A549 (cell line): ENCODE measurements at regions not wholly inside any gene's neighbourhood (a gene's known extent, or its start where the extent isn't known, plus 50 kb on each side); places are given as distances from the start of the nearest gene placed in this dataset.

Experiments
- ATAC-seq, 2 experiments: fragments of 200-7000 bp in 1 of 2; fragments of >200 bp in 1 of 2; cut with Nextera tagmentation in 1 of 2; cut with Tn5 transposase in 1 of 2; 3 replicates each; pipeline versions ENCODE4 v1.8.0 to v1.9.1; 2018 to 2020; ENCODE audit warnings: mild to moderate bottlenecking in 1 of 2, moderate library complexity in 1 of 2
- CTCF ChIA-PET: fragments of 300-600 bp; sonication (Branson Sonifier 250); formaldehyde crosslinking; extraction: SDS; loops from one replicate; lab custom pipeline; 2021; ENCODE audit warnings: antibody characterized with exemption, inconsistent platforms; lab: Yijun Ruan, JAX
- POLR2A ChIA-PET: fragments of 350-600 bp; formaldehyde crosslinking; extraction: SDS; loops from one replicate; lab custom pipeline; 2021; ENCODE audit warnings: antibody characterized with exemption, inconsistent platforms; lab: Yijun Ruan, JAX
- DNase-seq, 2 experiments: peaks; one replicate each; pipeline versions ENCODE4 v3.0.0 to v3.0.0-alpha.2; 2011 to 2016; ENCODE audit warnings: low read depth in 1 of 2, low spot score in 1 of 2
- FAIRE-seq: peaks from 2 replicates; lab custom pipeline; 2011; peaks lifted over from hg19 to GRCh38; lab: Jason Lieb, UNC
- H3K27ac ChIP-seq, 2 experiments: fragments of >200 bp; sonication (Bioruptor Twin); formaldehyde crosslinking; 3 replicates each; pipeline ENCODE4 v1.5.1; 2016 to 2017
- H3K4me1 ChIP-seq: fragments of >200 bp; sonication (Bioruptor Twin); formaldehyde crosslinking; 3 replicates; pipeline ENCODE4 v1.6.1; 2016
- H3K4me2 ChIP-seq: fragments of >200 bp; sonication (Bioruptor Twin); formaldehyde crosslinking; 3 replicates; pipeline ENCODE4 v1.6.1; 2016
- H3K4me3 ChIP-seq: fragments of >200 bp; sonication (Bioruptor Twin); formaldehyde crosslinking; 3 replicates; pipeline ENCODE4 v1.5.1; 2016
- H3K9me3 ChIP-seq: fragments of >200 bp; sonication (Bioruptor Twin); formaldehyde crosslinking; 3 replicates; pipeline ENCODE4 v1.6.1; 2016
- BHLHE40 ChIP-seq: IDR thresholded peaks from 2 replicates; pipeline ENCODE4 v1.6.1; 2012; ENCODE audit warnings: low read depth, low read length, inconsistent platforms
- CEBPB ChIP-seq, 2 experiments: fragments of >200 bp in 1 of 2; sonication (Bioruptor Twin) in 1 of 2; formaldehyde crosslinking in 1 of 2; IDR thresholded peaks; 2 replicates each; pipeline ENCODE4 v1.6.1; 2012 to 2016
- CHD2 ChIP-seq: fragments of 150-350 bp; IDR thresholded peaks from 2 replicates; pipeline ENCODE4 v1.6.1; 2014; ENCODE audit warnings: low read length; ENCODE audit not compliant: partially characterized antibody
- CTCF ChIP-seq: fragments of >200 bp; sonication (Bioruptor Twin); formaldehyde crosslinking; IDR thresholded peaks from 3 replicates; pipeline ENCODE4 v1.5.1; 2016
- E2F6 ChIP-seq: IDR thresholded peaks from 2 replicates; pipeline ENCODE4 v1.6.1; 2012; ENCODE audit warnings: low read depth, borderline replicate concordance
- EHF ChIP-seq: fragments of 250-450 bp; sonication (Bioruptor Pico); IDR thresholded peaks from 2 replicates; pipeline ENCODE4 v1.5.0; 2020; ENCODE audit warnings: mild to moderate bottlenecking
- EP300 ChIP-seq, 2 experiments: fragments of >200 bp; sonication (Bioruptor Twin); formaldehyde crosslinking; IDR thresholded peaks; 2 replicates in 1 of 2; 3 replicates in 1 of 2; pipeline ENCODE4 v1.6.1; 2016 to 2017
- FOSB ChIP-seq: fragments of 250-450 bp; sonication (Bioruptor Pico); IDR thresholded peaks from 2 replicates; pipeline ENCODE4 v1.5.0; 2020; ENCODE audit warnings: mild to moderate bottlenecking, moderate library complexity
- HDAC2 ChIP-seq: fragments of 200-600 bp; sonication (generic); IDR thresholded peaks from 2 replicates; pipeline ENCODE4 v1.6.1; 2016
- HMGXB4 ChIP-seq: fragments of 250-450 bp; sonication (Bioruptor Pico); IDR thresholded peaks from 2 replicates; pipeline ENCODE4 v1.5.0; 2021; ENCODE audit warnings: mild to moderate bottlenecking, moderate library complexity, borderline replicate concordance
- HOXB13 ChIP-seq: fragments of 250-450 bp; sonication (Bioruptor Pico); IDR thresholded peaks from 2 replicates; pipeline ENCODE4 v1.5.0; 2020; ENCODE audit warnings: low read depth, mild to moderate bottlenecking, moderate library complexity
- JUN ChIP-seq, 2 experiments: fragments of >200 bp; sonication (Bioruptor Twin); formaldehyde crosslinking; IDR thresholded peaks; 2 replicates in 1 of 2; 3 replicates in 1 of 2; pipeline ENCODE4 v1.6.1; 2016 to 2017
- JUNB ChIP-seq: fragments of >200 bp; sonication (Bioruptor Twin); formaldehyde crosslinking; IDR thresholded peaks from 2 replicates; pipeline ENCODE4 v1.6.1; 2016
- KDM1A ChIP-seq: fragments of 200-600 bp; sonication (generic); IDR thresholded peaks from 2 replicates; pipeline ENCODE4 v1.6.1; 2016; ENCODE audit warnings: low read depth, mild to moderate bottlenecking
- NPAS2 ChIP-seq: fragments of 250-450 bp; sonication (Bioruptor Pico); IDR thresholded peaks from 2 replicates; pipeline ENCODE4 v1.8.0; 2022; ENCODE audit warnings: mild to moderate bottlenecking, moderate library complexity, borderline replicate concordance
- NR3C1 ChIP-seq: fragments of >200 bp; sonication (Bioruptor Twin); formaldehyde crosslinking; IDR thresholded peaks from 3 replicates; pipeline ENCODE4 v1.6.1; 2017
- PBX3 ChIP-seq: IDR thresholded peaks from 2 replicates; pipeline ENCODE4 v1.6.1; 2012
- RAD21 ChIP-seq, 2 experiments: fragments of >200 bp in 1 of 2; sonication (Bioruptor Twin) in 1 of 2; formaldehyde crosslinking in 1 of 2; IDR thresholded peaks in 1 of 2; conservative IDR thresholded peaks in 1 of 2; 2 replicates in 1 of 2; 3 replicates in 1 of 2; pipeline ENCODE4 v1.6.1; 2012 to 2018; ENCODE audit warnings: inconsistent platforms in 1 of 2
- RARB ChIP-seq: fragments of 250-450 bp; sonication (Bioruptor Pico); IDR thresholded peaks from 2 replicates; pipeline ENCODE4 v1.8.0; 2021; ENCODE audit warnings: mild to moderate bottlenecking, moderate library complexity
- RCOR1 ChIP-seq: fragments of 150-350 bp; IDR thresholded peaks from 2 replicates; pipeline ENCODE4 v1.6.1; 2014; ENCODE audit warnings: antibody characterized with exemption, low read length, low read depth
- REST ChIP-seq: fragments of 200-600 bp; sonication (generic); IDR thresholded peaks from 2 replicates; pipeline ENCODE4 v1.6.1; 2016; ENCODE audit warnings: antibody characterized with exemption, mild to moderate bottlenecking, moderate library complexity
- RFX5 ChIP-seq: fragments of 450-650 bp; IDR thresholded peaks from 2 replicates; pipeline ENCODE4 v1.7.1; 2014; ENCODE audit warnings: antibody characterized with exemption, mild to moderate bottlenecking, moderate library complexity
- RNF2 ChIP-seq: fragments of 200-600 bp; sonication (generic); IDR thresholded peaks from 2 replicates; pipeline ENCODE4 v1.6.1; 2016; ENCODE audit warnings: low read depth, mild to moderate bottlenecking, antibody characterized with exemption, moderate library complexity, borderline replicate concordance
- SREBF2 ChIP-seq: fragments of 450-650 bp; IDR thresholded peaks from 2 replicates; pipeline ENCODE4 v1.6.1; 2014; ENCODE audit warnings: mild to moderate bottlenecking, moderate library complexity
- USF2 ChIP-seq: fragments of 450-650 bp; IDR thresholded peaks from 2 replicates; pipeline ENCODE4 v1.6.1; 2014; ENCODE audit warnings: antibody characterized with exemption
- ZC3H11A ChIP-seq: fragments of 450-650 bp; IDR thresholded peaks from 2 replicates; pipeline ENCODE4 v1.6.1; 2014; ENCODE audit warnings: antibody characterized with exemption, mild to moderate bottlenecking
- ZNF302 ChIP-seq: fragments of 250-450 bp; sonication (Bioruptor Pico); IDR thresholded peaks from 2 replicates; pipeline ENCODE4 v1.9.0; 2021; ENCODE audit warnings: inconsistent platforms, mild to moderate bottlenecking, moderate library complexity
- WGBS: methylation state at CpG from one replicate; pipeline ENCODE4 v1.1.6; 2017; ENCODE audit errors: missing lambda C conversion rate; 5-methylcytosine and 5-hydroxymethylcytosine counted together

GRCh38 chr16:26647870-26648269 is 418.9 kb upstream of the C16orf82 start:
- WGBS = 23% methylated on average over 4 of the region's 4 CpGs
- ATAC-seq = no peak
- Histone ChIP-seq H3K9me3 (no peaks in the 10 kb centered on the region), H3K4me3 (no peak overlapping the region), H3K4me1 (no peaks in the 10 kb centered on the region), H3K27ac (no peak overlapping the region), H3K4me2 (no peak overlapping the region)
- ChIA-PET POLR2A (no interaction called here), CTCF (no interaction called here)
- TF ChIP-seq CHD2 (no peak), RARB (CRISPR knock-in tag) (no peak), CEBPB (IDR thresholded peaks at IDR 0.05) (no peak), FOSB (CRISPR knock-in tag) (no peak), USF2 (no peak), EP300 (IDR thresholded peaks at IDR 0.05) (no peak), CTCF (no peak), EHF (CRISPR knock-in tag) (no peak), NR3C1 (no peak), RAD21 (conservative IDR thresholded peaks at IDR 0.05 in 1 of 2, IDR thresholded peaks at IDR 0.05 in 1 of 2) (no peak), SREBF2 (no peak), ZNF302 (no peak), RFX5 (no peak), RNF2 (no peak), PBX3 (no peak), KDM1A (no peak)
- DNase-seq = no peak
- FAIRE-seq = no peak

- H3K27ac ChIP-seq = no peak overlapping the region
- ChIA-PET CTCF (interaction anchor here (0.7 kb wide), 1 partner anchor 43 kb away, joined by 3 read pairs; no protein-coding TSS in a partner anchor), POLR2A (no interaction called here)
- FAIRE-seq (no peak), ATAC-seq (no peak), DNase-seq (no peak)
- 5% methylated on average over 2 of the region's 2 CpGs for WGBS
- no peaks in the 10 kb centered on the region for H3K4me1 ChIP-seq
- TF ChIP-seq JUN (IDR thresholded peaks at IDR 0.05) (no peak), EP300 (IDR thresholded peaks at IDR 0.05) (no peak), JUNB (no peak), REST (no peak), EHF (CRISPR knock-in tag) (no peak), BHLHE40 (no peak), NPAS2 (no peak), HMGXB4 (CRISPR knock-in tag) (no peak), E2F6 (no peak), PBX3 (no peak), CHD2 (no peak), HOXB13 (CRISPR knock-in tag) (no peak), RCOR1 (no peak), HDAC2 (no peak), ZC3H11A (no peak)
- no peak overlapping the region for H3K4me3 ChIP-seq
- no peaks in the 10 kb centered on the region for H3K9me3 ChIP-seq
- no peak overlapping the region for H3K4me2 ChIP-seq
These were observed 417.9 kb upstream of the C16orf82 start for GRCh38 chr16:26648851-26649250.
